ENCODE measurements at regions not wholly inside any gene's neighbourhood (a gene's known extent, or its start where the extent isn't known, plus 50 kb on each side); places are given as distances from the start of the nearest gene placed in this dataset.
A peak's percentile ranks its signal among the peaks of the same experiment; 100 is the strongest.
"Not testable (repeated sequence)": the region's sequence is repeated elsewhere in the genome, so short reads cannot be mapped to it uniquely, and the experiment has no call there.

DNA sequence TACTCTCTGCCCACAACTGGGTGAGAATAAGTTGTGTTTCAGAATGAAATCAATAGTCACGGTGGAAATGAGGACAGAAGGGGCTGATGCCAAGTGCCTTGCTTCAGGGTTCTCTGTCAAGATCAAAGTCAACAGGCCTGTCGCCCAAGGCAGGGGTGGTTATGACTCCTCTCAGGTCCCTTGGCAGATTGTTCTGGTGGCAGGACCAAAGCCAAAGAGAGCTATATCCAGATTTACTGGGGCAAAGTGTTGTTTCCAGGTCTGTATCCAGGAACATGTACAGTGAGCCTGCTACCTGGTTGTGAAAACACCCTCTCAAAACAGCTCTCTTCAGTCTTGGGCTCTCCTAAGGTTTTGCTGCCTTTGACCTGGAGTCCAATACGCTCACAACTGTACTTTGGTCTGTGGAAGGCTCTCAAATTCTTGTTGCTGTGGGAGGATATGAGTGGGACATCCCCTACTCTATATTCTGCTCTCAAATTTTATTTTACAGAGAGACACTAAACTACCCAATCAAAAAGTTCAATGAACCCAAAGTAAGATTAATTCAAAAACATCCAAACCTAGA is 175.1 kb upstream of the ETV3 start:
- H3K4me1 ChIP-seq (ENCODE audit: low read depth) = no peaks in the 10 kb centered on the region
- intact Hi-C loops (cut with DNase I, micrococcal nuclease) = no loop called here
- TF ChIP-seq, protein P1, sequence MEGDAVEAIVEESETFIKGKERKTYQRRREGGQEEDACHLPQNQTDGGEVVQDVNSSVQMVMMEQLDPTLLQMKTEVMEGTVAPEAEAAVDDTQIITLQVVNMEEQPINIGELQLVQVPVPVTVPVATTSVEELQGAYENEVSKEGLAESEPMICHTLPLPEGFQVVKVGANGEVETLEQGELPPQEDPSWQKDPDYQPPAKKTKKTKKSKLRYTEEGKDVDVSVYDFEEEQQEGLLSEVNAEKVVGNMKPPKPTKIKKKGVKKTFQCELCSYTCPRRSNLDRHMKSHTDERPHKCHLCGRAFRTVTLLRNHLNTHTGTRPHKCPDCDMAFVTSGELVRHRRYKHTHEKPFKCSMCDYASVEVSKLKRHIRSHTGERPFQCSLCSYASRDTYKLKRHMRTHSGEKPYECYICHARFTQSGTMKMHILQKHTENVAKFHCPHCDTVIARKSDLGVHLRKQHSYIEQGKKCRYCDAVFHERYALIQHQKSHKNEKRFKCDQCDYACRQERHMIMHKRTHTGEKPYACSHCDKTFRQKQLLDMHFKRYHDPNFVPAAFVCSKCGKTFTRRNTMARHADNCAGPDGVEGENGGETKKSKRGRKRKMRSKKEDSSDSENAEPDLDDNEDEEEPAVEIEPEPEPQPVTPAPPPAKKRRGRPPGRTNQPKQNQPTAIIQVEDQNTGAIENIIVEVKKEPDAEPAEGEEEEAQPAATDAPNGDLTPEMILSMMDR (IDR thresholded peaks at IDR 0.05) = no peak
- ATAC-seq (no peak), DNase-seq (no peak)
- no peak overlapping the region for H3K4me3 ChIP-seq
- no peaks in the 10 kb centered on the region for H3K36me3 ChIP-seq (ENCODE audit: low read depth)
- peaks cover 8% of the 10 kb centered on the region for H3K9me3 ChIP-seq

DNA sequence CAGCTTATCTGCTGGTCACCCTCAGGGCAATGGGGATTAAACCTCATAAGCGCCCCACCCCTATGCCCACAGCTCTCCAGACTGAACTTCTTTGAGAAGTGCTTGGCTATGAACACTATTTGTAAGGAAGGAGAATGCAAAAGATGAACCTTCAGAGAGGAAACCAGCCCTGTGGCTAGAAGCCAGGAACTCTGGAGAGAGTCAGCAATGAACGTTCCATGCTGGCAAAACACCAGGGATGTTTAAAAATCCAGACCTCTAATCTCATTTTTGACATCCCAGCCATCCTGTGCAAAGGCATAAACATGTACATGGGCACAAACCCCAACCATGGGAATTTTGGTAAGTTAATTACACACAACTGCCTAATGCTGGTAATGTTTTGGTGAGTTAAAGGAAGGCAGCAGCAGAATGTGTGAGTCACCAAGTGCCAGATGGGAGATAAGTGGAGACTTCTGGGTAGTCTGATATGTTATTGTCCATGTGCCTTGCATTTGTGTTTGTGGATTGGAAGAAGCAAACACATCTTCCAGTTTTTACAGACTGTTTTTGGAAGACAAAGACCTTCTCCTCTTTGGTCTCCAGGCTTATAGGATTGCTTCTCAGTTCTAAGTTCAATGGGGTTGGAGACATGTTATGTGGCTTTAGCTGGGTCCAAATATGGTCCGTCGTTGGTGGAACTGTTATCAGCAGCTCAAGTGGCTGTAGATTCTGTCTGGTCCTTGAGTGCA is 174.1 kb upstream of the ETV3 start:
- no peak for ATAC-seq
- no peak for DNase-seq
- no peak overlapping the region for H3K4me3 ChIP-seq
- intact Hi-C loops (cut with DNase I, micrococcal nuclease) = no loop called here
- TF ChIP-seq, protein P1 (IDR thresholded peaks at IDR 0.05) = no peak
- H3K9me3 ChIP-seq = peaks cover 4% of the 10 kb centered on the region
- no peaks in the 10 kb centered on the region for H3K36me3 ChIP-seq (ENCODE audit: low read depth)
- no peaks in the 10 kb centered on the region for H3K4me1 ChIP-seq (ENCODE audit: low read depth)

DNA sequence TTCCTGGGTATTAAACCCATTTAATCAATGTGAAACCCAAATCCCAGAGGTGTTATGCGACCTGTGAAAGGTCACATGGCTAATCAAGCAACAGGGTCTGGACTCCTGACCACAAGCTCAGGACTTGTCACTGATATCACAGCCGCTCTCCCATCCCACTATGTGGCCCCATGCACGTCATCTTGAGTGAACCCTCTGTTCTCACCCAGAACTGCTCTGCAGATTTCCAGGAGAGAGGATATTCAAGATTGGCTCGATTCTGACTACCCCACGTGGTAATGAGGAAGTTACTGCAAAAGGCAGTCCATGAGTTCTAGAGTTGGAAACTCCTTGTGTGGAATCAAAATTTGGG is 173.5 kb upstream of the ETV3 start:
- no peaks in the 10 kb centered on the region for H3K36me3 ChIP-seq (ENCODE audit: low read depth)
- intact Hi-C loops (cut with DNase I, micrococcal nuclease) = no loop called here
- no peaks in the 10 kb centered on the region for H3K4me1 ChIP-seq (ENCODE audit: low read depth)
- ATAC-seq (no peak), DNase-seq (no peak)
- H3K4me3 ChIP-seq = no peak overlapping the region
- H3K9me3 ChIP-seq = no peaks in the 10 kb centered on the region
- TF ChIP-seq, protein P1 (IDR thresholded peaks at IDR 0.05) = no peak

DNA sequence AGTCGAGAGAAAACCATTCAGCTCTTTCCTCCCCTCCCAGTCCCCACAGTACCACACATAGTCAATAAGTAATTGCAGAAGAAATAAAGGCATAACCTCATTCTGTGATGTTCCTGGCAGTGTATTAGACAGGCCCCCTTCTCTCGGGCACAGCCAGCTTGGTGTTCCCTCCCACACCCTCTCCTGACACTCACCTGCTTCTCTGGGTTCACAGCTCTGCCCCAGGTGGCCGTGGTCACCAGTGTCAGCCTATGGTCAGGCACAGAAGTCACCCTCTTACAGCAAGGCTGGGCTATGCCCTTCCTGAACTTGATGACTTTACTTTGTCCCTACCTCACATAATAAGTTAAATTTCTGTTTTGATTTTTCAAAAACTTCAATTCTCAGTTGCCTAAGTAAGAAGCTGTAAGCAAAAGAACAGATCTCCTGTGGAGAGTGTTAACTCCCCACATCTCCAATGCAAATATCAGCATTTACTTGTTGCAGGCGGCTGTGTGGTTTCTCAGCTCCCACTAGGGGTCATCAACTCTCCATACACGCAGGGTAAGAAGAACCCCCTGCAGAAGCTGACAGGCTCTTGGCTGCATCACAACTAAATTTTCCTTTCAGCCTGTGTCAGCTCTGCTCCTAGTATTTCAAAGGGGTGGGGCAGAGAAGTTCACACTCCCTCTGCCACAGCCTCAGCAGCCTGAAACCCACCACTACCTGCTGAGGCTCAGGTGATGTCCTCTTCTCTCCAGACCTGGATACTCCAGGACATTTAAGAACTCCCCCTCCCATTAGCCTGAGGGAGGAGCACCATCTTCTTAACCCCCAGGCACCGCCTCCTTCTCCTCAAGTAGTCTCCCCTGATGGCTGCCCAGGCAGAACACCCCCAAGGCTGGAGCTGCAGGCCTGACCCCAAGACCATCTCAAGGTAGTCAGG is 172.9 kb upstream of the ETV3 start:
- DNase-seq (peak in 1 of 3 donors; percentile 17), ATAC-seq (peak; percentile 50)
- H3K36me3 ChIP-seq (ENCODE audit: low read depth); intact Hi-C loops (cut with DNase I, micrococcal nuclease); H3K4me1 ChIP-seq (ENCODE audit: low read depth); H3K4me3 ChIP-seq; H3K9me3 ChIP-seq: not testable (repeated sequence)

DNA sequence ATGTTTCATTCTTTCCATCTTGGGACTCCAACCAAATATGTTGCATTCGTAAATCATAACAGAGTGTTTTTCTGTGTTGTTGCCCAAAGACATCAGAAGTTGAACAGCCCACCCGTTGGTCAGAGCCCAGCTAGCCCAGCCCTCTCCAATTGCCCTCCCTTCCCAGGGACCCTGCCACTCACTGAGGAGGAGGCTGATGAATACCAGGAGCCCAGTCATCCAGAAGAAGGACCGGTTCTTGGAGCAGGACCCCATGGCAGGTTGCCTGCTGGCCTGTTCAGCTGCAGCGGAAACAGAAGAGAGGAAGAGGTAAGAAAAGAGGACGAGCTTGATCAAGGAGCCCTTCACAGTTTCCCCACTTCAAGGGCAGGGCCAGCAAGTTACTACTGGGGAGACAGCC is 172.2 kb upstream of the ETV3 start:
- intact Hi-C loops (cut with DNase I, micrococcal nuclease) = no loop called here
- no peaks in the 10 kb centered on the region for H3K36me3 ChIP-seq (ENCODE audit: low read depth)
- no peak for ATAC-seq
- no peaks in the 10 kb centered on the region for H3K4me1 ChIP-seq (ENCODE audit: low read depth)
- no peak overlapping the region for H3K4me3 ChIP-seq
- no peak for DNase-seq
- TF ChIP-seq, protein P1 (IDR thresholded peaks at IDR 0.05) = no peak
- no peaks in the 10 kb centered on the region for H3K9me3 ChIP-seq

DNA sequence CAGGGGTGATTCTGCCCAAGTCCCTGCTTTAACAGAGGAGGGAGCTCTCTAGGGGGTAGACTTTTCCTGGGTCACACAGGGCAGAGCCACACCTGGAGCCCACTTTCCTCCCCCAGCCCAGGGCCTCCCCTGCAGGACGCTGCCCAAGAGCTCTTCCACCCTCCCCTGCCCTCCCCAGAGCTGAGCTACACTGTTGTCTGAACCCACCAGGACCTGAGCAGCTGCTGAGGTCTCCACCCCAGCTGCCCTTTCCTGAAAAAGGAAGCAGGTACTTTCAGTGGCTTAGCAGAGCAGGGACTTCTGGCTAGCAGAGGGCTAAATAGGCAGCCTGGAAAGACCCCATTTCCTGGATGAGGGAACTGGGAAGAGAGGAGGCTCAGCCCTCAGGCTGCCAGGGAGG is 169.3 kb upstream of the ETV3 start:
- ATAC-seq (peak; percentile 29), DNase-seq (no peak)
- no peaks in the 10 kb centered on the region for H3K36me3 ChIP-seq (ENCODE audit: low read depth)
- TF ChIP-seq, protein P1 (IDR thresholded peaks at IDR 0.05) = no peak
- no peaks in the 10 kb centered on the region for H3K9me3 ChIP-seq
- H3K4me1 ChIP-seq (ENCODE audit: low read depth) = no peaks in the 10 kb centered on the region
- no peak overlapping the region for H3K4me3 ChIP-seq
- intact Hi-C loops (cut with DNase I, micrococcal nuclease) = no loop called here
